Fibroblast of the conjunctiva (primary cell): ENCODE measurements at regions not wholly inside any gene's neighbourhood (a gene's known extent, or its start where the extent isn't known, plus 50 kb on each side); places are given as distances from the start of the nearest gene placed in this dataset.
"Not testable (repeated sequence)": the region's sequence is repeated elsewhere in the genome, so short reads cannot be mapped to it uniquely, and the experiment has no call there.

Source experiments
- DNase-seq: peaks from one replicate; pipeline ENCODE4 v3.0.0-alpha.2; 2010; ENCODE audit warnings: low read depth

- not testable (repeated sequence) for DNase-seq
Observed at GRCh38 chr5:108444130-108444529, 62.2 kb upstream of the FBXL17 start.

GRCh38 chr5:108442063-108442651, 60.3 kb upstream of the FBXL17 start:
- DNase-seq, result not testable (repeated sequence)

DNA sequence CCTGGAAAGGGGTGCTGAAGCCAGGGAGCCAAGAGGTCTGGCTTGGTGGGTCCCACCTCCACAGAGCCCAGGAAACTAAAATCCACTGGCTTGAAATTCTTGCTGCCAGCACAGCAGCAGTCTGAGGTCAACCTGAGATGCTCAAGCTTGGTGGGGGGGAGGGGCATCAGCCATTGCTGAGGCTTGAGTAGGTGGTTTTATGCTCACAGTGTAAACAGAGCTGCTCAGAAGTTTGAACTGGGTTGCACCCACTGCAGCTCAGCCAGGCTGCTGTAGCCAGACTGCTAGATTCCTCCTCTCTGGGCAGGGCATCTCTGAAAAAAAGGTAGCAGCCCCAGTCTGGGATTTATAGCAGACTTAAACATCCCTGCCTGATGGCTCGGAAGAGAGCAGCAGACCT, 55.5 kb upstream of the FBXL17 start:
- DNase-seq, result no peak

GRCh38 chr5:108436696-108437095, 54.8 kb upstream of the FBXL17 start:
- no peak for DNase-seq

- no peak for DNase-seq
Observed at GRCh38 chr5:108433600-108433999, 51.7 kb upstream of the FBXL17 start.

- DNase-seq, result no peak
Observed at GRCh38 chr5:108432024-108432423, 50.1 kb upstream of the FBXL17 start.
